ENCODE measurements at regions not wholly inside any gene's neighbourhood (a gene's known extent, or its start where the extent isn't known, plus 50 kb on each side); places are given as distances from the start of the nearest gene placed in this dataset.

GRCh38 chr9:89750117-89750791 is 145.4 kb downstream of the GADD45G start:
- no peak for TF ChIP-seq SIN3A (IDR thresholded peaks at IDR 0.05; ENCODE audit: borderline replicate concordance, low read depth, low read length)
- no peak for TF ChIP-seq CTCF (IDR thresholded peaks at IDR 0.05)
- no peak for TF ChIP-seq SMC3 (IDR thresholded peaks at IDR 0.05; ENCODE audit: low read depth, low read length)

All from SK-N-SH (cell line).